B cell (primary cell): ENCODE measurements at regions not wholly inside any gene's neighbourhood (a gene's known extent, or its start where the extent isn't known, plus 50 kb on each side); places are given as distances from the start of the nearest gene placed in this dataset.

ENCODE experiments used
- ATAC-seq: fragments of 200-7000 bp; cut with Tn5 transposase; one replicate; pipeline ENCODE4 v1.10.0; 2021; ENCODE audit warnings: low read depth, mild to moderate bottlenecking, moderate number of reproducible peaks, moderate library complexity
- CTCF ChIA-PET: fragments of 350-600 bp; sonication (Branson Sonifier 250); formaldehyde crosslinking; loops from one replicate; lab custom pipeline; 2021; ENCODE audit warnings: antibody characterized with exemption, inconsistent platforms; lab: Charles Lee
- POLR2A ChIA-PET: fragments of 350-600 bp; sonication (Branson Sonifier 250); formaldehyde crosslinking; loops from one replicate; lab custom pipeline; 2021; ENCODE audit warnings: antibody characterized with exemption; lab: Charles Lee
- DNase-seq: peaks from one replicate; pipeline ENCODE4 v3.0.0; 2013
- H2AFZ ChIP-seq: 2 replicates; pipeline ENCODE4 v1.6.1; 2012; ENCODE audit warnings: mild to moderate bottlenecking, low read depth, low read length; ENCODE audit not compliant: insufficient read depth, poor library complexity, severe bottlenecking
- H3K27ac ChIP-seq, 2 donors: 1 replicate in 1 of 2; 2 replicates in 1 of 2; pipeline ENCODE4 v1.5.1; 2012 to 2013; ENCODE audit warnings: low read length in 2 of 2, mild to moderate bottlenecking in 2 of 2, moderate library complexity in 1 of 2
- H3K27me3 ChIP-seq, 4 experiments: fragments of 200-600 bp in 1 of 4; sonication (generic) in 1 of 4; replicated peaks in 1 of 4; 1 replicate in 2 of 4; 2 replicates in 2 of 4; pipeline versions ENCODE4 v1.6.1 to v1.7.0; 2013 to 2016; ENCODE audit warnings: low read length in 3 of 4, mild to moderate bottlenecking in 2 of 4, mixed read lengths in 1 of 4, moderate library complexity in 1 of 4; ENCODE audit not compliant: insufficient read depth in 4 of 4, control insufficient read depth in 3 of 4; ENCODE audit errors: control extremely low read depth in 1 of 4
- H3K36me3 ChIP-seq, 2 experiments: replicated peaks in 1 of 2; 1 replicate in 1 of 2; 2 replicates in 1 of 2; pipeline versions ENCODE4 v1.6.1 to v1.7.1; 2013; ENCODE audit warnings: low read length in 1 of 2; ENCODE audit not compliant: insufficient read depth in 2 of 2, control insufficient read depth in 1 of 2; ENCODE audit errors: control extremely low read depth in 1 of 2, extremely low read depth in 1 of 2
- H3K4me1 ChIP-seq, 2 donors: fragments of 200-600 bp in 1 of 2; sonication (generic) in 1 of 2; 1 replicate in 1 of 2; 2 replicates in 1 of 2; pipeline versions ENCODE4 v1.5.1 to v1.6.1; 2013 to 2017; ENCODE audit warnings: low read length in 2 of 2; ENCODE audit not compliant: control insufficient read depth in 2 of 2, insufficient read depth in 2 of 2
- H3K4me2 ChIP-seq: replicated peaks from 2 replicates; pipeline ENCODE3; 2012; ENCODE audit warnings: mild to moderate bottlenecking, low read depth, low read length; ENCODE audit not compliant: poor library complexity, severe bottlenecking
- H3K4me3 ChIP-seq, 5 experiments: fragments of 200-600 bp in 1 of 5; sonication (generic) in 1 of 5; 1 replicate in 3 of 5; 2 replicates in 2 of 5; pipeline versions ENCODE4 v1.5.1 to v1.7.0; 2011 to 2016; ENCODE audit warnings: low read length in 4 of 5, mild to moderate bottlenecking in 4 of 5, low read depth in 2 of 5, control low read depth in 1 of 5, moderate library complexity in 1 of 5; ENCODE audit not compliant: insufficient read depth in 1 of 5; ENCODE audit errors: control extremely low read depth in 1 of 5, extremely low read depth in 1 of 5
- H3K79me2 ChIP-seq: fragments of 200-600 bp; sonication (generic); one replicate; pipeline ENCODE4 v1.6.0; 2016; ENCODE audit warnings: low read length; ENCODE audit not compliant: control insufficient read depth, insufficient read depth
- H3K9ac ChIP-seq: fragments of 200-600 bp; sonication (generic); 2 replicates; pipeline ENCODE4 v1.6.1; 2017; ENCODE audit warnings: mild to moderate bottlenecking, low read length, moderate library complexity
- H3K9me3 ChIP-seq, 3 donors: one replicate each; pipeline versions ENCODE4 v1.6.1 to v1.7.1; 2013; ENCODE audit warnings: low read length in 2 of 3; ENCODE audit not compliant: control insufficient read depth in 2 of 3, insufficient read depth in 1 of 3; ENCODE audit errors: control extremely low read depth in 1 of 3
- H4K20me1 ChIP-seq: 2 replicates; pipeline ENCODE4 v1.6.0; 2012; ENCODE audit warnings: mild to moderate bottlenecking, low read length; ENCODE audit not compliant: insufficient read depth, control insufficient read depth, poor library complexity, severe bottlenecking
- H3K27ac Mint-ChIP-seq: one replicate; pipeline ENCODE4 v1.8.0; 2021; ENCODE audit warnings: mixed read lengths
- H3K27me3 Mint-ChIP-seq: one replicate; pipeline ENCODE4 v1.8.0; 2021; ENCODE audit warnings: mixed read lengths
- H3K4me1 Mint-ChIP-seq: one replicate; pipeline ENCODE4 v1.8.0; 2021; ENCODE audit warnings: mixed read lengths
- H3K4me3 Mint-ChIP-seq: one replicate; pipeline ENCODE4 v1.8.0; 2021; ENCODE audit warnings: mixed read lengths
- H3K9me3 Mint-ChIP-seq: one replicate; pipeline ENCODE4 v1.8.0; 2022; ENCODE audit warnings: mixed read lengths; ENCODE audit not compliant: insufficient read depth
- CTCF ChIP-seq: fragments of 200-600 bp; IDR thresholded peaks from one replicate; pipeline ENCODE4 v1.8.0; 2022; ENCODE audit warnings: antibody characterized with exemption, mild to moderate bottlenecking
- EZH2 ChIP-seq: IDR thresholded peaks from 2 replicates; pipeline ENCODE4 v1.6.1; 2012; ENCODE audit warnings: borderline replicate concordance, low read depth, mild to moderate bottlenecking, moderate library complexity, low read length; ENCODE audit not compliant: insufficient read depth, poor library complexity, severe bottlenecking
- WGBS: methylation state at CpG from one replicate; pipeline ENCODE4 v1.1.5; 2013; ENCODE audit warnings: missing lambda C conversion rate; ENCODE audit not compliant: insufficient coverage; 5-methylcytosine and 5-hydroxymethylcytosine counted together
- intact Hi-C: fragments of 100-400 bp; cut with micrococcal nuclease; formaldehyde crosslinking; loops from one replicate; pipeline ENCODE4 v1.10.0; 2022

- DNase-seq = no peak
- Histone ChIP-seq H3K4me2 (no peak overlapping the region), H3K4me3 (no peak overlapping the region), H3K27ac (no peak overlapping the region), H3K9ac (no peak overlapping the region), H2AFZ (no peak overlapping the region), H3K4me1 (no peaks in the 10 kb centered on the region), H3K36me3 (no peaks in the 10 kb centered on the region), H3K79me2 (no peaks in the 10 kb centered on the region), H4K20me1 (no peaks in the 10 kb centered on the region), H3K27me3 (no peaks in the 10 kb centered on the region), H3K9me3 (no peaks in the 10 kb centered on the region)
- no peaks in the 10 kb centered on the region for H3K9me3 Mint-ChIP-seq
- no peak for TF ChIP-seq EZH2
- TF ChIP-seq CTCF = no peak
- ATAC-seq = no peak
- intact Hi-C loops = no loop called here
- ChIA-PET POLR2A (no interaction called here), CTCF (no interaction called here)
- no peaks in the 10 kb centered on the region for H3K27me3 Mint-ChIP-seq
- no peak overlapping the region for H3K27ac Mint-ChIP-seq
- no peak overlapping the region for H3K4me3 Mint-ChIP-seq
- WGBS = 100% methylated on average over 1 of the region's 1 CpG
- H3K4me1 Mint-ChIP-seq = no peaks in the 10 kb centered on the region
Observed at GRCh38 chr13:91203430-91203829, 144.1 kb upstream of the MIR17HG start.

GRCh38 chr13:91207261-91207660, 140.2 kb upstream of the MIR17HG start:
- Histone ChIP-seq H3K36me3 (no peaks in the 10 kb centered on the region), H3K4me1 (no peaks in the 10 kb centered on the region), H3K27me3 (no peaks in the 10 kb centered on the region), H3K4me3 (no peak overlapping the region), H3K9ac (no peak overlapping the region), H2AFZ (no peak overlapping the region), H3K79me2 (no peaks in the 10 kb centered on the region), H3K27ac (no peak overlapping the region), H3K9me3 (no peaks in the 10 kb centered on the region), H4K20me1 (no peaks in the 10 kb centered on the region), H3K4me2 (no peak overlapping the region)
- 94% methylated on average over 2 of the region's 4 CpGs for WGBS
- no peak for DNase-seq
- H3K4me3 Mint-ChIP-seq = no peak overlapping the region
- no peaks in the 10 kb centered on the region for H3K27me3 Mint-ChIP-seq
- ChIA-PET CTCF (no interaction called here), POLR2A (no interaction called here)
- no peak overlapping the region for H3K27ac Mint-ChIP-seq
- intact Hi-C loops = no loop called here
- no peaks in the 10 kb centered on the region for H3K4me1 Mint-ChIP-seq
- peaks cover 6% of the 10 kb centered on the region for H3K9me3 Mint-ChIP-seq
- no peak for ATAC-seq
- TF ChIP-seq CTCF = no peak
- no peak for TF ChIP-seq EZH2
